Stimulated activated CD8-positive, alpha-beta memory T cell treated with anti-CD3 and anti-CD28 coated beads, Interleukin-2, amount 100 ng/mL, for 1 hour (primary cell): ENCODE measurements at regions not wholly inside any gene's neighbourhood (a gene's known extent, or its start where the extent isn't known, plus 50 kb on each side); places are given as distances from the start of the nearest gene placed in this dataset.

Experiments used
- DNase-seq, 2 donors: peaks; one replicate each; pipeline ENCODE4 v3.0.0-alpha.2; 2020; ENCODE audit warnings: low read depth in 2 of 2

GRCh38 chr5:124462751-124463150, 283.7 kb downstream of the ZNF608 start:
- DNase-seq = no peak

- DNase-seq = no peak
Observed at GRCh38 chr5:124461941-124462340, 284.5 kb downstream of the ZNF608 start.

DNA sequence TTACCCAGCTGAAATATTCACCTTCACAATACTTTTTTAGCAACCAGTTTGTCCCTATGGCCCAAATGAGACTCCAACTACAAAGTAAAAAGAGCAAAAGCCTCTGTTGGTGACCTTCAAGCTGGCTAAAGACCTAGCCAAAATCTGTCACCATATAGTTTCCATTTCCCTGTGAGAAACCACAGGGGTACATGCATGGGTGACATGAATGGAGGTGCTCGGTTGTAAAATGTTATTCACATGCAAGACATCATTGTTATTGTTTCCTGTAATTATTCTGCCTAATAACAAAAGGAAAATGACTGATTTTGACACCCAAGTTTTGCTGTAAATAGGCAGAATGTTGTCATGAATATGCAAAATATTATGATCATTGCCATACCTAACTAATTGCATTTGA, 285.3 kb downstream of the ZNF608 start:
- DNase-seq = no peak

- DNase-seq = no peak
Observed at GRCh38 chr5:124460642-124461041, 285.8 kb downstream of the ZNF608 start.

GRCh38 chr5:124459984-124460383, 286.5 kb downstream of the ZNF608 start:
- DNase-seq = no peak

GRCh38 chr5:124457901-124458300, 288.5 kb downstream of the ZNF608 start:
- no peak for DNase-seq

DNA sequence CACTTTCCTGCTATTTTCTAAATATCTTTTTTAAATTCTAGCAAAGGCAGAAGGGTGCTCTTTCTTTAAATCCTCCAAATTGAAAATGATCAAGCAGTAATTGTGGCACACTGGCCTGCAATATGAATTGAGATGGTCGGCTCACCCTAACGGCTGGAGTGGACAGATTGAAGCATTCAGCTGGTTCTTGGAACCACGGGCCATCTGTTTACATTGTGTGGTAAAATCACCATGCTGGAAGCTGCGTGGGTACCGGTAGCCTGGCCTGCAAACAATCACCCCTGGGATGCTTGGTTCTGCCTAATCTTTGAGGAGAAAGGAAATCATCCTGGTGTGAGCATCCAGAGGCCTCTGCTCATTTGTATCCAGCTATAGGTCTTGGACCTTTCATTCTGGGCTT, 289.3 kb downstream of the ZNF608 start:
- no peak for DNase-seq

DNA sequence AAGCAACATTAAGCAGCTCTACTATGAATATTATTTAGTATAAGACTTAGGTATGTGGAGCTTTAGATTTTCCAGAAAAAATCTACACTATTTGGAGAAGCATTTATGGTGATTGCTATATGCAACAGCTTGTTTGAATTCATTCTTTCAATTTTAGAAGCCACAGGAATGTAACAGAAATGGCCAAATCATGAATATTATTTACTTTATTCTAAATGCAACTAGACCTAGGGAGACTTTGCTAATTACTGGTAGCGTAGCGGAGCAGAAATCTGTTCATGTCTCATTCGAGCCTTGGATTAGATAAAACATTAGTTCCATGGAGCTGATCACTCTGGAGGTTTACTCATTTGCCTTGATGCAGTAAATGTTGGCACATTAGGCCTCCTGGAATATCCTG, 290.2 kb downstream of the ZNF608 start:
- no peak for DNase-seq

- DNase-seq = no peak
Observed at GRCh38 chr5:124454081-124454480, 292.4 kb downstream of the ZNF608 start.

GRCh38 chr5:124453221-124454051, 293.0 kb downstream of the ZNF608 start:
- no peak for DNase-seq

GRCh38 chr5:124452412-124452811, 294.0 kb downstream of the ZNF608 start:
- no peak for DNase-seq

GRCh38 chr5:124451721-124452383, 294.6 kb downstream of the ZNF608 start:
- no peak for DNase-seq

- no peak for DNase-seq
Observed at GRCh38 chr5:124446120-124446519, 300.3 kb downstream of the ZNF608 start.

DNA sequence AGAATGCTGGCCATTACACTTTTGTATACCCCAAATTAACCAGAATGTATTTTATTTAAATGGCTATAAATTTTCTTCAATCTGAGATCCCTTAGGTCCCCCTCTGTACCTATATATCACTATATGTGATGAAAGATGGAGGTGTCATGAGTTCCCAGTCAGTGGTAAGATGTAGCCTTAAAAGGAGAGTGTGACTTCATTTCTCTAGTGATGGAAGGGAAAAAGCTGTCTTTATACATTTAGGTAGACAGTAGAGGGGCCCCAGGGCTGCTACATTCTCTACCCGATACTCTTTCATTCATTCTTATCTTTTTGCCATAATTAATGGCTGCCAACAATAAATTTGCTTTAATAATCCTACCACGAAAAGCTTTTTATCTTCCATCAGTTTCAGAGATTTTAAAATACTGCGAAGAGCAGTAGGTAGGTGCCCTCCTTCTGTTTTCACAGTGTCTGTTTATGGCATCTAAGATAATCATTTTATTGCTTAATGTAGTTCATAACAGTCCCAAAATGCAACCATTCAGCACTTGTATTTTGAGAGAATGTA, 301.3 kb downstream of the ZNF608 start:
- no peak for DNase-seq

DNA sequence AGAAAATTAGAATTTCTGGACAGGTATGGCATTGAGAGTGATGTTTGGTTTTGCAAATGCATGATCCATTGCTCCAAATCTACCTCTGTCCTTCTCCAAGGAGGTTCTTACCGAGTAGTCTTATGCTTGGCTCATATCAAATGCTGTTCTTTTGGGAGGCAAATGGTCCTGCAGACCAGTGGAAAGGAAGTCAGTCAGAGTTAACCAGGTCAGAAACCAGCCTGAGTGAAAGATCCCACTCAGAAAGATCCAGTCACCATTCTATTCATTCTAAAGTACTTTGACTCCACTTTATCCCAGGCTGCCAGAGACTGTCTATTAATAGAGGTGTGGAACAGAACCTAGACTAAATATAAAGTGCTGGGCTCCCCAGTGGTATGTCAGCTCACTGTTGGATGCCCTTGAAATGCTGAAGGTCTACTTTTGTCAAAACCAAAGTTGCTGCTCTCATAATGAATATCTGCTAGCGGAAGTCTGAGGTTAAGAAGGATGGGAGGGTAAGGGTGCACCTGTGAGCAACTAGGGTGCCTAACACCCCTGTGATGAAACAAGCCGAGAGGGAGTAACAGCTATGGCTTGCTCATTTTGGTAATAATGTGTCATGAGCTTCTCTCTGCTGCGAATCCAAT, 302.2 kb downstream of the ZNF608 start:
- DNase-seq = no peak

GRCh38 chr5:124440471-124440870, 306.0 kb downstream of the ZNF608 start:
- no peak for DNase-seq

DNA sequence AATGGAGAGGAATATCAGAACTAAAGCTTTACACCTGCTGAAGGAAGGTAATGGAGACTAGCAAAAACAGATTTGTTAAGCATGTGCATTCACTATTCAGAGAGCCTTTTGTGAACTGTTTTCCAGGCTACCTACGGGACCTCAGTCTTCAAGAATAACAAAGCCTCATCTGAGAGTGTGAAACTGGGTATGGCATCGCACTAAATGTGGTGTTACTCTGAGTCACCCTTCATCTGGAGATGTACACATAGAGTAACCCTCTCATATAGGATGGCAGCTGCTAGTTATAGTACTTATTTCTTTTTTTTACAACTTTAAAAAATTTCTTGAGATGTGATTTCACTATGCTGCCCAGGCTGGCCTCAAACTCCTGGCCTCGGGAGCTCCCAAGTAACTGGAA, 306.8 kb downstream of the ZNF608 start:
- DNase-seq = no peak

GRCh38 chr5:124438903-124439281, 307.5 kb downstream of the ZNF608 start:
- no peak for DNase-seq

GRCh38 chr5:124438026-124438902, 308.2 kb downstream of the ZNF608 start:
- no peak for DNase-seq

GRCh38 chr5:124436294-124436693, 310.1 kb downstream of the ZNF608 start:
- no peak for DNase-seq

DNA sequence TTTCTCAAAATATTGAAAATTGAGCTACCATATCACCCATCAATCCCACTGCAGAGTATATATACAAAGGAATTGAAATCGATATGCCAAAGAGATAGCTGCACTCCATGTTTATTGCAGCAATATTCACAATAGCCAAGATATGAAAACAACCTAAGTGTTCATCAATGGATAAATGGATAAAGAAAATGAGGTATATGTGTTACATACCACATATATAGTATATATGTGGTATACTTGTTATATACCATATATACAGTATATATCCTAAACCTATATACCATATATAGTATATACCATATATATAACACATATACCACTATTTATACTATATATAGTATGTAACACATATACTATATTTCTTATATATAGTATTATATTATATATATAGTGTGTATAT, 313.3 kb downstream of the ZNF608 start:
- DNase-seq = no peak

DNA sequence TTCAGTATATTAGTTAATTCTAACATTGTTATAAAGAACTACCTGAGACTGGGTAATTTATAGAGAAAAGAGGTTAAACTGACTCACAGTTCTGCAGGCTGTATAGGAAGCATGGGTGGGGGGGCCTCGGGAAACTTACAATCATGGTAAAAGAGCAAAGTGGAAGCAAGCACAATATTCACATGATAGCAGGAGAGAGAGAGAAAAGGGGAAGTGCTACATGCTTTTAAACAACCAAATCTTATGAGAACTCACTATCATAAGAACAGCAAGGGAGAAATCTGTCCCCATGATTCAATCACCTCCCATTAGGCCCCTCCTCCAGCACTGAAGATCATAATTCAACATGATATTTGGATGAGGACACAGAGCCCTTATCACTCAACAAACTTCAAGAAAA, 324.9 kb downstream of the ZNF608 start:
- no peak for DNase-seq
